ENCODE measurements at regions not wholly inside any gene's neighbourhood (a gene's known extent, or its start where the extent isn't known, plus 50 kb on each side); places are given as distances from the start of the nearest gene placed in this dataset.

GRCh38 chrX:16002185-16002584, 121.2 kb upstream of the GRPR start:
- Histone ChIP-seq H2BK15ac (ENCODE audit: low read depth, low read length) (no peak overlapping the region), H2BK5ac (ENCODE audit: low read depth, low read length, poor library complexity, severe bottlenecking) (no peak overlapping the region), H3K4me1 (ENCODE audit: control insufficient read depth, insufficient read depth, low read length) (no peaks in the 10 kb centered on the region), H3K27me3 (ENCODE audit: control insufficient read depth, insufficient read depth, low read length) (peaks cover 2% of the 10 kb centered on the region), H2AK9ac (replicated peaks; ENCODE audit: low read depth, low read length, poor library complexity) (no peak overlapping the region), H3K27ac (ENCODE audit: insufficient read depth, low read length) (no peak overlapping the region), H3K14ac (replicated peaks; ENCODE audit: low read depth, low read length) (no peak overlapping the region), H3K23ac (ENCODE audit: low read depth, low read length) (no peak overlapping the region), H2AK5ac (ENCODE audit: low read depth, low read length) (no peak overlapping the region), H4K8ac (ENCODE audit: low read depth in 2 of 2, low read length in 2 of 2) (peak overlapping the region in 1 of 2 experiments; percentile 77; a peak in 1 of 4 replicates), H2BK120ac (ENCODE audit: low read depth, low read length) (0 out of 2 replicates have a peak overlapping the region, but pooled peaks have one; percentile 19), H3K4me3 (ENCODE audit: insufficient read depth, low read depth, low read length) (no peak overlapping the region), H4K5ac (ENCODE audit: low read depth, low read length) (no peak overlapping the region), H3K4me2 (ENCODE audit: low read depth, low read length) (no peak overlapping the region), H4K20me1 (ENCODE audit: insufficient read depth, low read length) (no peaks in the 10 kb centered on the region), H3K4ac (ENCODE audit: low read depth, low read length) (no peak overlapping the region), H2AFZ (replicated peaks; ENCODE audit: low read length, poor library complexity) (no peak overlapping the region), H3K9me3 (ENCODE audit: control insufficient read depth, insufficient read depth, low read length) (no peaks in the 10 kb centered on the region), H3K9ac (ENCODE audit: low read depth, low read length) (no peak overlapping the region), H3K79me1 (ENCODE audit: low read depth in 1 of 2, low read length in 2 of 2) (no peaks in the 10 kb centered on the region), H3K18ac (ENCODE audit: low read depth, low read length) (no peak overlapping the region), H3K56ac (ENCODE audit: extremely low read depth, insufficient read depth, low read length) (no peak overlapping the region), H3K9me1 (ENCODE audit: insufficient read depth, low read length) (no peaks in the 10 kb centered on the region), H4K91ac (ENCODE audit: insufficient read depth, low read depth, low read length) (no peak overlapping the region), H2BK20ac (ENCODE audit: low read depth, low read length) (no peak overlapping the region), H3K36me3 (ENCODE audit: control insufficient read depth, insufficient read depth, low read length) (no peaks in the 10 kb centered on the region)
- ChIA-PET POLR2A (ENCODE audit: unreplicated experiment) (no interaction called here), CTCF (no interaction called here)
- BruUV-seq (replicated peaks): no TSS peak
- in situ Hi-C loops (cut with MboI; ENCODE audit: low sequenced_read_pairs) (no loop called here), dilution Hi-C loops (cut with HindIII; ENCODE audit: low sequenced_read_pairs, unreplicated experiment) (no loop called here), intact Hi-C loops (cut with micrococcal nuclease) (no loop called here)
- TF ChIP-seq FOS (IDR thresholded peaks at IDR 0.05; ENCODE audit: low read depth, low read length): no peak
- DNase-seq (no peak), ATAC-seq (ENCODE audit: low read depth) (no peak)
- no CpG with 5 or more reads among the region's 1 CpG for WGBS, 2 experiments (ENCODE audit: extremely low coverage in 2 of 2, insufficient read length in 1 of 2)
